HK-2 (cell line): ENCODE measurements at regions not wholly inside any gene's neighbourhood (a gene's known extent, or its start where the extent isn't known, plus 50 kb on each side); places are given as distances from the start of the nearest gene placed in this dataset.

Experiments used
- DNase-seq: peaks from one replicate; pipeline ENCODE4 v3.0.0-alpha.2; 2018; ENCODE audit not compliant: unreplicated experiment

DNA sequence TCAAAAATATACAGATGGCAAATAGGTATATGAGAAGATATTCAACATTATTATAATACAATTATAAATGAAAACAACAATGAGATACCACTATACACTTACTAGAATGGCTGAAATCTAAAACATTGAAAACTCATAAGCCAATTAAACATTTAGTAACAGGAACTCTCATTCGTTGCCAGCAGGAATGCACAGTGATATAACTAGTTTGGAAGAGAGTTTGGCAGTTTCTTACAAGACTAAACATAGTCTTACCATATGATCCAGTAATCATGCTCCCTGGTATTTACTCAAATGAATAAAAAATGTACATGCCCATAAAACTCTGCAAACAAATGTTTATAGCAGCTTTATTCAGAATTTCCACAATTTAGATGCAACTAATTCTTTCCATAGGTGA lies 476.2 kb upstream of the COBL start:
- no peak for DNase-seq

DNA sequence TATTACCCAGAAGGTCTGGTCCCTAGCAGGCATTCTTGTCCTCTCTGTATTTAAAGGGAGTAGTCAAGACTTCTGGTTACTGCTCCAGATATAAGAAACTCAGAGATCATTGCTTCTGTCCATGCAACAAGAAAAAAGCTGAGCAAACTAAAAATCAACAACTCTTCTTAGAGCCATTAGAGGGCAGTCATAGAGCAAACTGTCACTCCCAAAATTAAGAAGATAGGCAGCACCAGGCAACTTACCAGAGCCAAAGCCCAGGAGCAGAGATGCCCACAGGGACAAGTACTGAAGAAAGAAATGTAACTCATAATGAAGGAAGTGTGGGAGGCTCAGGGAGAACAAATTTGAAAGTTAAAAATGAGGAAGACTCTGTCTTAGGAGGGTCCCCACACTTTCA lies 472.9 kb upstream of the COBL start:
- DNase-seq: no peak

DNA sequence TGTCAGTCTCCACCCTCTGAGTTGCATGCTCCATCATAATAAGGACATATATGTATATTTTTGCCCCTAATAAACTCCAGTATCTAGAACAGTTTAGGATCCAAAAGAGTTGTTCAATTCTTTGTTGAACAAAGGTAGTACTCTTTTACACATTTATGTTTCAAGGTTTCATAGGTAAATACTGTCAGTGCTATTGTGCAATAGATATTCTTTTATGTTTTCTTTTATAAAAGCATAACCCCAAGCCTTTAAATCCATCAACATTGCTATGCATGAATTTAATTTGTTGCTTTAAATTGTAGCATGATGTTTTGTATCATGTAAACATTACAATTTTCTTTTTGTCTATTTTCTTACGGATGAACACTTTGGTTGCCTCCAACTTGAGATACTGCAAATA lies 469.7 kb upstream of the COBL start:
- DNase-seq: no peak

DNA sequence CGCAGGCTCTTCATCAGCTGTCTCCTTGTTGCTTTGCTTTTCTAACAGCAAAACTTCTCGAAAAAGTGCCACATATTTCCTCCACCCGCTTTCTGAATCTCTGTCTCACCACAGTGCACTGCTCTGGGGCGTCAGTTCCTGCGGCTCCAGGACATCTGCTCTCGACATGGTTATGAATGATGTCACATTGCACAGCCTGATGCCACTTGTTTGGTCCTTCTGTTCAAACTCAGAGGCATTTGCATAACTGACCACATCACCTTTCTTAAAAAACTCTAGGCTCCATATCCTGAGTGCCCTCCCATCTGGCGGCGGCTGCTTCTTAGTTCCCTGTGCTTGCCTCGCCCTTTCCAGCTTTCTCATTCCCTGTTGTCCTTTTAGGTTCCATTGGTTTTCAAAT lies 469.3 kb upstream of the COBL start:
- DNase-seq: no peak

DNA sequence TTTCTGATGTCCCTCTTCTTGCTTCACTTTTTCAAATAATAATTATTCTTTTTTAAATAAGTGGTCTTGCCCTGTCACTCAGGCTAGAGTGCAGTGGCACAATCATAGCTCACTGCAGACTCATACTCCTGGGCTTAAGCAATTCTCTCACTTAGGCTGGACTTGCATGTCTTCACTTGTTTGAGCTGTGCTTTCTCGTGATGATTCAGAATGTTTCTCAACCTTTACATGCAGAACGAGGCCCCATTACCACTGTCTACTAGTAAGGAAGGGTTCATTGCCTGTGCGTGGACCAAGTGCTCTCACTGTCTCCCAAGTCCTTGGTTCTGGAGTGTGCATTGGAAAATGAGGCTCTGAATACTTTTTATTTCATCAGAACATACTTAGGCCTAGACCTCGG lies 468.6 kb upstream of the COBL start:
- no peak for DNase-seq

DNA sequence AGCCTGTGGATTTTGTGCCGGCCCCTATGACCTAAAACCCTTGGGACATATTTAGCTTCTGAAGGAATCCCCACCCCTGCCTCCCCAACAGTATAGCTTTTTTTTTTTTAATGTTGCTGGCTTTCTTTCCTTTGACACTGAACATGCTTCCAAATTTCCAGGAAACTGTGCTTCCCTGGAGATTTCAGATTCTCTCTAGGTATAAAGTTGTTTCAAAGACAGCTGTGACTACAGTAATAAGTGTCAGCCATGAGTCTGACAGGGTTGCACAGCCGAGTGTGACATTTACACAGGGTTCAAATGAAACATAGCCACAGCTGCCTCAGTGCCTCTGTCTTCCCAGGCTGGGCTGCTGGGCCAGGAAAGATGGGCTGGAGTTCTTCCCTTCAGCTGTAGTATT lies 466.6 kb upstream of the COBL start:
- no peak for DNase-seq

DNA sequence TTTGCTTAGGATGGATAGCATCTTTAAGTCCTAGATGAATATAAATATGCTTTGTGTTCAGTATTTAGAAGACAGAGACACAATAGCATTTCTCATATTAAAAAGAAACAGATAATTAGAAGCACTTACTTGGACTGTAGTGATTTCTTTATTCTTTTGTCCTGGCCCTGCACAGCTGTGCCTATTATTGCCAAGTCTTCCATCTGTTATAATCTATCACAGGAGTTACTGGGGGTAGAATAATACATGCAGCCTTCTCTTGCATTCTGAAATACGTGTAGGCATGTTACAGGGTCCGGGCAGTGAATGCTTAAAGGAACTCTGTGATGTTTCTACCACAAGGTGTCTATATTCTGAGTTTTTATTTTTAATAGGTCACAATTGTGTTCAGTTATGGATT lies 461.5 kb upstream of the COBL start:
- DNase-seq: no peak

DNA sequence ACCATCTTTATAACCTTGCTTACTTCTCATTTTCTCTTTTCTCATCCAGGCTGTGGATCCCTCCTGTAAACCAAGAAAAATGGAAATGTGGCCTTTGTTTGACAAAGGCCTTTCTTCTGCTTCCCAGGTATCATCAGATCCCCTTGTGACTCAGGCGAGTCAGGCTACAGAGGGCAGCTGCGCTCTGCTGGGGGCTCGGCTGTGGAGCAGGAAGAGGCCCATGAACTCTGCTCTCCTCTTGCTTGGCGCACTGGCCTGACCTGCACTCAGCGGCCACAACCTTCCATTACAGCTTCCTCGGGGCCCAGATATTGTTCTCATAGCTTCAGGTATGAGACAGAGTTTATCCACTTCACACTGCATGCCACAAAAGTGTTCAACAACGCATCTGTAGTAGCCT lies 457.6 kb upstream of the COBL start:
- no peak for DNase-seq

DNA sequence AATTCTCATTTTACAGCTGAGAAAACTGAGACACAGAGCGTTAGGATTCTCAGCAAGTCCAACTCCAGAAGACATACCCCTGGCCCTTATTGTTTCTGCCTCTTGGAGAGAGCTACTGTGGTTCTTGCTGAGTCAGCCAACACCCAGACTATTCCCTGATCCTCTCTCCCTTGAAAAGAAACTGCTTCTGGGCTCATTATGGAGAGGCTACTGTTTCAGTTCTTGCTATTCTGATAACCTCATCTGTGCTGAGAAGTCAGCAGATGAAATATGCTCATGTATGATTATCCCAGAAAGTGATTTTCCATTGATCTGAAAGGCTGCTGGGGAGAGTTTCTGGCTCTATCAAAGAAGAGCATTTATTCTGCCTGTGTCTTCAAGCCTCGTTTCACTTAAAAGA lies 455.6 kb upstream of the COBL start:
- DNase-seq: no peak

DNA sequence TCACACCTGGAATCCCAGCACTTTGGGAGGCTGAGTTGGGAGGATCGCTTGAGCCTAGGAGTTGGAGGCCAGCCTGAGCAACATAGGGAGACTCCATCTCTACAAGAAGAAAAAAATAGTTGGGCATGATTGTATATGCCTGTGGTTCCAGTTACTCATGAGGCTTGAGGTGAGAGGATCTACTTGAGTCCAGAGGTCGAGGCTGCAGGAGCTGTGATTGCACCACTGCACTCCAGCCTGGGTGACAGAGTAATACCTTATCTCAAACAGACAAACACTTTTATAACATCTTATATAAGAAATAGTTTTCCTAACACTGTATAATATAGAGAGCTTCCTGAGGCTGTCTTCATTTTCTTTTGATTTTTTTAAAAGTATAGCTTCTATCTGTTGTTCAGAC lies 448.4 kb upstream of the COBL start:
- DNase-seq: no peak

DNA sequence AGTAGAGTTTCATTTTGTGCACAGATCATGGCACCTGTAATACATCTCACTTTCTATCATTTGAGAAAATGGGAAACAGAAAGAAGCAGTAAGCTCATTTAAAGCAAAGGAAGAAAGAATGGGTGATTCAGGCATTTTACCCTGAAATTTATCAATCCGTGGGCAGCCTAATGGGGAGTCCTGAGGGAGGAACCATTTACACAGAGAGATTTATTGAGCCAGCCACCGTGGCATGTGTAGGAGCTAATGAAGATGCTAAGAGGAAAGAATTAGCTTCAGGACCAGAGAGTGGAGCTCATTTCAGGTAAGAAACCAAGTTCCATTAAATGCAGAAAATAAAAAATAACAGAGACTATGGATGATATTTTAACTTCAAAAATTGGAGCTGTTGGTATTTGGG lies 443.4 kb upstream of the COBL start:
- no peak for DNase-seq

DNA sequence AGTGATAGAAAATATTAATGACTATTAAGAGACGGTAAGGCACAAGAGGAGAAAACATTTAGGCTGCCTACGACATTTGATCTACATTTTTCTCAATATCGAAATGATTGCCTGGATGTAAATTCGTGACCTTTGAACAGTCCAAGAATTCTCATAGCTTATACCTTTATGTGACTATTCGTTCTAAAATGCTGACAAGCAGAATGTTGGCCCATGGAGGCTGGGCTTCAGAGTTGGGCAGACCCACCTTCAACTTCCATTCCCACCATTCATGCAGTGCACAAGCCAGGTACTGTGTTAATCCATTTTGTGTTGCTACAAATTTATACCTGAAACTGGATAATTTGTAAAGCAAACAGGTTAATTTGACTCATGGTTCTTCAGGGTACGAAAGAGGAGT lies 441.4 kb upstream of the COBL start:
- DNase-seq: no peak

DNA sequence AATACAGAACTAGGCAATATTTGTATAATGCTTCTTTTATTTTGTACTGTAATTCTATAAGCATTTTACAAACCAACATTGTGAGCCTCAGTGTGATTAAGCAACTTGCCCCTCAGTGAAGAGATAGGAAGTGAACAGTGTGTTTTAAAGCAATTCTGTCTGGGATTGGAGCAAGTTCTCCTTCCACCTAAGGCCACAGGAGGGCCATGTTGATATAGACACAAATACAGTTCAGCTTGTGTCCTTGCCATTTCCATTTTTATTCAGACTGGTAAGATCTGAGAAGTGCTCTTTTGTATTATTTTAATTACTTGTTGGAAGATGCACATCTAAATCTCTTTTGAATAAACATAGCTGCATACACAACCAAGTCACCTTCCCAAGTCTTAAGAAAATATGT lies 416.3 kb upstream of the COBL start:
- no peak for DNase-seq

DNA sequence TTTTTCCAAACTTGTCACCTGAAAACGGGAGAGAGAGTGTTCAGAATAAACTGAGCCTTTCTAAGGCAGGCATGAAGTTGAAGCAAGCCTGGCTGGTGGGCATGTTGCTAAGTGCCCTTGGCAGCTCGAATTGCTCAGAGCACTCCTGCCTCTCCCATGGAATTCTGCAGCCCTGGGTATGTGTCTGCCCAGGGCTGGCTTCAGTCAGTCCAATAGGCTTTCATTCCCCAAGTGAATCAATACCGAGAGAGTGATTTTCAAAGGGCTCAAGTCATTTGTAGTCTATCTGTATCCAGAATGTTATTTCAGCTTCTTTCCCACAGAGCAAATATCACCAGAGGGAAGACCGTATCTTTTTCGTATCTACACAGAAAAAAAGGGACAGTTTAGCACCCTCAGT lies 415.5 kb upstream of the COBL start:
- no peak for DNase-seq

DNA sequence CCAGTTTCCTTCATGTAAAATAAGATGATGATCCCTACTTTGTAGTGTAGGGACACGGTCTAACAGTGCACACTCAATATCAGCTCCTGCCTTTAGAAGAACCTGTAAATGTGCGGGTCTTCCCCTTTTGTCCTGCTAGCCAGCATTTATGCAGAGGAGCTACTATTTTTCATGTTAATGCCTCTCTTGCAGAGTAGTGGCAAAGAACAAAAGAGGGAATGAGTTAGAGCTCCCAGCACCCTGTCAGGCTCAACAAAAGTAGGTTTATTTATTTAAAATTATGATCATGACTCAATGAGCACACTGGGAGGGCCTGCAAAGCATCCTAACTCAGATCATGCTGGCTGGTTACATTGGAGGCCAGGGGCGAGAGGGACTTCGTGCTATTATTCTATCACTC lies 414.5 kb upstream of the COBL start:
- DNase-seq: no peak

DNA sequence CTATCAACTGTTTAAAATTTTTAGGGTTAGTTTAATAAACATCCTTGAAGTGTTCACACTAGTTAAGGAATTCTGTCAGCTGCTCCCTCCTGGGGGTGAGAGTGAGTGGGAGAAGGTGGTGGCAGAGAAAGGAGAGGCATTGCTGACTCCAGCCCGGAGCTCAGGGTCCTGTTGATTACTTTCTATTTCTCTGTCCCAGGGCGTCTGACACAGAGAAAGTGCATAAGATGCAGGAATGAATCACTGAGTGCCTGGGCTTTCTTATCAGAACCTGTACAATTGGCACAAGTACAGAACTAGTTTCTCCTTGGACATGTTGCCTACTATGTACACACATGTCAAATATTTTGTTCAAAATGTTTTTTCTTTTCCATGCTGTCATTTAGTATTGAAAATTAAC lies 410.8 kb upstream of the COBL start:
- DNase-seq: no peak

DNA sequence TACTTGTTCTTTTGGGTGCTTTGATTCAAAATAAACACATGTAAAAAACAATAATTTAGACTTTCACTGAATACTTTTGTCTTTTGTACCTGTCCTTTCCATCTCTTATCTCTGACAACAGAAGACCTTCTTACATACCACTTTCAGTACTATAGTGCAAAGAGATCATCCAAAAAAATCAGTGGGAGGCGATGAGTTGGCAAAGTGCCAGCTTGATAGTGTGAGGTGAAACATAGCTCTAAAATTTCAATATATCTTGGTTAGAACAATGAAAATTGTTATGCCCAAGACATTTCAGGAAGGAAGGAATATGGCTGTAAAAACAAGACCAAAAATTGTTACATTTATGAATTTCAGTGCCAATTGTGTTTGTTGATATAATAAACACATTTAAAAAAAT lies 390.2 kb upstream of the COBL start:
- no peak for DNase-seq

DNA sequence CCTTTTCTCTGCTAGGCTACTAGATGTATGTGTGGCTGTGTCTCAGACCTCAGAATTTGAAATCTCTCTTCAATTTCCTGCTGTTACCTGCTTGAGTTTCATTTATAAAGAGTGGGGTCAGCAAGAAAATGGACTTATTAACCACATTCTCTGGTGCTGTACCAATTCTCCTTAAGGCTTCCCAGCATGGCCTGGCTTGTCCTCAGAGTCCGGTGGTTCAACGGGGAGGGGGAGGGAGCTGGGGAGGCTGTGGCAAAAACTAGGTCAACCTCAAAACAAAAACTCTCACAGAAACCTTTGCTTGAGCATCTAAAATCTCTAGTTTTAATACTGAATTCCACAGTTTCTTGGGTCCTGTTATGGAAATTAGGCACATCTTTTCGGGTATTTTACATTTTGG lies 389.1 kb upstream of the COBL start:
- DNase-seq: no peak

DNA sequence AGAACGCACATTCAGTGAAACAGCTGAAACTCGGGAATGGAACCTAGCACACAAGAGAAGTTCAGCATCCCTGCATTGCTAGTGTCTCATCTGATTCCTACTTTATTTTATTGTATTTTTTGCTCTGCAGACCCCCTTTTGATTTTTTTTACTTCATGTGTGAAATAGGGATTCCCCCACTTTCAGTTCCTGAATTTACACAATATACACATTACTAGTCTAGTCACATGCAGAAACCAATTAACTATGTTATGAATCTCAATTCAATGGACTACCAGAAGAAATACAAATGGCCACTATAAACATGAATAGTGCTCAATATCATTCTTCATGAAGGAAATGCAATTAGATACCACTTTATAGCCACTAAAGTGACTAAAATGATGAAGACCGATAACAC lies 386.1 kb upstream of the COBL start:
- DNase-seq: no peak

DNA sequence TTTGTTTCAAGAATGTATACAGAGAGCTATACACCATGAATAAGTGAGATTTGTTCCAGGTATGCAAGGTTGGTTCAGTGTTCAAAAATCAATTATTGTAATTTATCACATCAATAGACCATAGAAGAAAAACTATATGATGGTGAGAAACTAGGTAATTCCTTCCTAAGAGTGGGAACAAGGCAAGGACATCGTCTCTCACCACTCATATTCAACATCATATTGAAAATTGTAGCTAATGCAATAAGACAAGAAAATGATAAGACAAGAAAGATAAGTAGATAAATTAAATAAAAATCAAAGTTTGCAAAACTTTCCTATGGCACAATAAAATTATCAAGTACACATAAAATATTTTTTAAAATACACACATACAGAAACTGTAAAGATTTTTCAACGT lies 385.3 kb upstream of the COBL start:
- no peak for DNase-seq

DNA sequence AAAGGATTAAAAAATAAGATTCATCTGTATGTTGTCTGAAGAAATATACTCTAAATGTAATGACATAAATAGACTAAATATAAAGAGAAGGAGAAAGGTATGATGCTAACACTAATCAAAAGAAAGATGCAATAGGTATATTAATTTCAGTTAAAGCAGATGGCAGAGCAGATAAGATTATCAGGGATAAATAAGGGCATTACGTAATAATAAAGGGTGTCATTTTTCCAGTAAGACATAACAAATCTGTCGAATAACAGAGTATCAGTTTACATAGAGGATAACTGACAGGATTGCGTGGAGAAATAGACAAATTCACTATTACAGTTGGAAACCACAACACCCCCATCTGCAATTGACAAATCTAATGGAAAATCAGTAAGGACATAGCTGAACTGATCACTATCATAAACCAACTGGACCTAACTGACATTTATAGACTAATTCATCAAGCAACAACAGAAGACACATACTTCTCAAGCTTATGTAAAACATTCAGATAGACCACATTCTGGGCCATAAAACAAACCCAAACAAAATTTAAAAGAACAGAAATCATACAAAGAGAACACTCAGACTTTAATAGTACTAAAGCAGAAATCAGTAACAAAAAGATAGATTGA lies 384.1 kb upstream of the COBL start:
- DNase-seq: no peak

DNA sequence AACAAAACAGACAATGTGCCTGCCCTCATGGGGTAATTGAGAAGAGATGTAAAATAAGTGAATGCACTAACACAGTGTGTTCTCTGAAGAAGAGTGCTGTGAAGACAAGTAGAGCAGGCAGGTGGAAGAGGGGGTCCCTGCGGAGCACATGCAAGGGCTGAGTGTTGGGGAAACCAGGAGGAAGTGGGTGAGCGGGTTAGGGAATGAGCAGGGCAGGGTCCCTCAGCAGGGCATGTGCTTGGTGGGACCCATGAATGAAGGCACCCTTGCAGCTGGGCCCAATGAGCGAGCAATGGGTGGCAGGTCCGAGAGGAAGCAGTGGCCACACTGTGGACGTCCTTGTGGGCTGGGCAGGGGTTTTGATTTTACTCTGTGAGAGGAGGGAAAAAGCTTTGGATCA lies 376.6 kb upstream of the COBL start:
- no peak for DNase-seq

DNA sequence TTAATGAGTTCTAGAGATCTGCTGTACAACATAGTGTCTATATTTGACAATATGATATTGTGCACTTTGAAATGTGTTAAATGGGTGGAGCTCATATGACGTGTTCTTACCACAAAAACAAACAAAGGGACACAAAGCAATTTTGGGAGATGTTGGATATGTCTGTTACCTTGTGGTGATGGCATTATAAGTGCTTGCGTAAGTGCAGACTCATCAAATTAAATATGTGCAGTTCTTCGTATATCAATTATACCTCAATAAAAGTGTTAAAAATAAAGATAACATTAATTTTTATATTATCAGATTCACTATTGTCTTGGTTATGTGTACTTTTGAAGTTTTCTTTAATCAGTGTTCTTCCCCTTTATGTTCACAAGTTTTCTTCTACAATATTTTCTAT lies 372.9 kb upstream of the COBL start:
- DNase-seq: no peak

DNA sequence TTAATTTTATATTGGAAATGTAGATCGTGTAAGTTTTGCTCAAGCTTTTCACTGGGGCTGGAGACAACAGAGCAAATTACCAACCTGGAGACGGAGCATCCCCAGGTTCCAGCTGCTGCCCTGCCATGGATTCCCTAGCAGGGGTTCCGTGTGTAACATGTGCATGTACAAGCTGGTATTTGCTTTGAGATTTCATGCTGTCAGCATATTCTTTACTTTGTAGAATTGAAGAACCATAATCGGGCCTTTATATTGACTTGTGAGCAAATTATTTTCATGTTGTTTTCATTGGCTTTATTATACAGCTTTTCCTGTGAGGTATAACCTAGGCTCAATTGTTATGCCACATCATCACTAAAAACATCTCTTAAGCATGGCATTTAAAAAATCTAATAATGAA lies 369.2 kb upstream of the COBL start:
- no peak for DNase-seq
